ENCODE measurements at regions not wholly inside any gene's neighbourhood (a gene's known extent, or its start where the extent isn't known, plus 50 kb on each side); places are given as distances from the start of the nearest gene placed in this dataset.

GRCh38 chr5:102090770-102091169 lies 205.3 kb downstream of the SLCO4C1 start:
- DNase-seq (ENCODE audit: low read depth): no peak
- no peak overlapping the region for H3K4me3 ChIP-seq (ENCODE audit: control insufficient read depth, low read depth, low read length)
- TF ChIP-seq CTCF (conservative IDR thresholded peaks at IDR 0.05; ENCODE audit: control insufficient read depth, insufficient read depth, low read depth, low read length): no peak

GRCh38 chr5:102089883-102090282 lies 206.2 kb downstream of the SLCO4C1 start:
- TF ChIP-seq CTCF (conservative IDR thresholded peaks at IDR 0.05; ENCODE audit: control insufficient read depth, insufficient read depth, low read depth, low read length): no peak
- no peak overlapping the region for H3K4me3 ChIP-seq (ENCODE audit: control insufficient read depth, low read depth, low read length)
- no peak for DNase-seq (ENCODE audit: low read depth)

GRCh38 chr5:102087906-102088305 lies 208.2 kb downstream of the SLCO4C1 start:
- TF ChIP-seq CTCF (conservative IDR thresholded peaks at IDR 0.05; ENCODE audit: control insufficient read depth, insufficient read depth, low read depth, low read length): no peak
- no peak overlapping the region for H3K4me3 ChIP-seq (ENCODE audit: control insufficient read depth, low read depth, low read length)
- DNase-seq (ENCODE audit: low read depth): no peak

GRCh38 chr5:102080288-102080687 lies 215.8 kb downstream of the SLCO4C1 start:
- H3K4me3 ChIP-seq (ENCODE audit: control insufficient read depth, low read depth, low read length): no peak overlapping the region
- DNase-seq (ENCODE audit: low read depth): no peak
- no peak for TF ChIP-seq CTCF (conservative IDR thresholded peaks at IDR 0.05; ENCODE audit: control insufficient read depth, insufficient read depth, low read depth, low read length)

GRCh38 chr5:102077920-102078319 lies 218.2 kb downstream of the SLCO4C1 start:
- H3K4me3 ChIP-seq (ENCODE audit: control insufficient read depth, low read depth, low read length): no peak overlapping the region
- TF ChIP-seq CTCF (conservative IDR thresholded peaks at IDR 0.05; ENCODE audit: control insufficient read depth, insufficient read depth, low read depth, low read length): no peak
- DNase-seq (ENCODE audit: low read depth): no peak

GRCh38 chr5:102069974-102070373 lies 226.1 kb downstream of the SLCO4C1 start:
- H3K4me3 ChIP-seq (ENCODE audit: control insufficient read depth, low read depth, low read length): no peak overlapping the region
- TF ChIP-seq CTCF (conservative IDR thresholded peaks at IDR 0.05; ENCODE audit: control insufficient read depth, insufficient read depth, low read depth, low read length): no peak

GRCh38 chr5:102068870-102069269 lies 227.2 kb downstream of the SLCO4C1 start:
- H3K4me3 ChIP-seq (ENCODE audit: control insufficient read depth, low read depth, low read length): no peak overlapping the region
- no peak for DNase-seq (ENCODE audit: low read depth)
- TF ChIP-seq CTCF (conservative IDR thresholded peaks at IDR 0.05; ENCODE audit: control insufficient read depth, insufficient read depth, low read depth, low read length): no peak

More at GRCh38 chr5:102069974-102070373, 226.1 kb downstream of the SLCO4C1 start:
- DNase-seq (ENCODE audit: low read depth): no peak

Data from fibroblast of mammary gland (primary cell).